HUDEP-2 (cell line): ENCODE measurements at regions not wholly inside any gene's neighbourhood (a gene's known extent, or its start where the extent isn't known, plus 50 kb on each side); places are given as distances from the start of the nearest gene placed in this dataset.

Source experiments
- DNase-seq, 76 experiments: peaks; one replicate each; lab custom pipeline; 2025; ENCODE audit not compliant: unreplicated experiment in 76 of 76; lab: John Stamatoyannopoulos, UW

DNA sequence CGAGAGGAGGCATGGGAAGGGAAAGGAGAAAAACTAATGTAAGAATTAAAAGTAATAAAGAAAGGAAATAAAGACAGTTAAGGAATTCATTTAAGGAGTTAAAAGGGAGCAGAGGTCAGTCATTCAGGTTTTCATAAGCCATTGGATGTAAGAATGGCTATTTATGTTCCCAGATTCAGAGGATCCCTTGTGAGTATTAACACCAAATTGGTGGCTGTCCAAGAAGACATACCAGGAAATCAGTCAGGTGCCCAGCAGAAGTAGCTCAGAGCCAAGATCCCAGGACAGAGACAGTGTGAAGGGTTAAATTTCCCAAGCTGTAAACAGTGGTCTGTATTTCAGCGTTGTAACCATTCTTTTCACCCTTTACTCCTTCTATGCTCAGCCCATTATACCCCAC, 550.4 kb downstream of the BCL11A start:
- no peak for DNase-seq

DNA sequence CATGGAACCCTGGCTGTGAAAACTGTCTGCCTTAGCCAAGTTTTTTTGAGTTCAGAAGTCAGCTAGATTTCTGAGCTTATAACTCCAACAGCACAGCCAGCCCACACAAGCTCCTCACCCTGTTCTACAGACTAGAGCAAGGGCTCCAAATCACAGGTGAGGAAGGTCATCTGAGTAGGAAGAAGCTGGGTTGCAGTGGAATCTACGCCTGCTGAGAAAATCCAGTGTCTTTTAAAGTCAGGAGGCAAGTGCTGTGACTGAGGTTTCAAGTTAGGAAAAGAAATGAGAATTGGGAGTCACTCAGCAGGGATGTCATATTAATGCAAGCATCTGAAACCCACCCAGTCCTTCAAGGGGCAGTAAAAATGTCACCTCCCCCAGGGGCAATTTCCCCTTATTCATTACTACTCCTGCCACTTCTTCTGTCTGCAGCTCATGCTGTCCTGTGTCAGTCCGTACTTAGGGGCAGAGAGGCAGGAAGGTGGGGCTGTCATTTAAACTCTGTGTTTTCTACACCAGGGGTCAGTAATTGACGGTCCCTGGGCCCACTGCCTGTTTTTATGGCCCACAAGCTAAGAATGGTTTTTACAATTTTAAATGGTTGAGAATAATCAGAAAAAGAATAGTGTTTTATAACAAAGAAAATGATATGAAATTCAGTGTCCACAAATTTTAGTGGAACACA, 551.1 kb downstream of the BCL11A start:
- no peak for DNase-seq

DNA sequence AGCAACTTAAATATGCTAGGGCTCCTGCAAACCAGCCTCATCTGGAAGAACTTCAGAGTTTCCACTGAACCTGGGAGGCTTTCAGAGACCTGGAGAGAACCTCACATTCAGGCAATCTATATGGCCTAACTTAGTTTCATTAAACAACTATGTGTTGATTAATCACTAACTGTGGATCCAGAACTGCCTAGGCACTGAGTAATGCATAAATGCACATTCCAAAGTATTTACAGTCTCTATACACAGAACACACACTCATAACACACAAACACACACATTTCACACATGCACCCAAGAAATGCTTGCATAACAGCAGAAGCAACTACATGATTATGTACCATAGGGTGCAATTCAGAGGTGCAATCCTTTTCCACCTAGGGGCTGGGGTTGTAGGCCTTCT, 552.8 kb downstream of the BCL11A start:
- no peak for DNase-seq

DNA sequence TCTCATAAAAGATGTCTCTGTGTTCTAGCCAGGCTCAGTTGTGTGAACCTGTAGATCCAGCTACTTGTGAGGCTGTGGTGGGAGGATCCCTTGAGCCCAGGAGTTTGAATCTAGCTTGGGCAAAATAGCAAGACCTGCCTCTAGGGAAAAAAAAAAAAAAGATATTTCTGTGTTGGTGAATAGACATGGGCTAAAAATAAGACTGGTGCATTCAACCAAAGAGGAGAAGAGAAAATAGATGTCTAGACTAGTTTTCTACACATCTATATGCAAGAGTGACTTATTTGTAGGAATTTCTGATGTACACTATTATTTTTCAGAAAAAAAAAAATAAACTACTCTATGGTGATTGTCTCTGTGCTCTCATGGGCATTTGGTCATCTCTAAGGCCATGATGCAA, 555.1 kb downstream of the BCL11A start:
- no peak for DNase-seq

DNA sequence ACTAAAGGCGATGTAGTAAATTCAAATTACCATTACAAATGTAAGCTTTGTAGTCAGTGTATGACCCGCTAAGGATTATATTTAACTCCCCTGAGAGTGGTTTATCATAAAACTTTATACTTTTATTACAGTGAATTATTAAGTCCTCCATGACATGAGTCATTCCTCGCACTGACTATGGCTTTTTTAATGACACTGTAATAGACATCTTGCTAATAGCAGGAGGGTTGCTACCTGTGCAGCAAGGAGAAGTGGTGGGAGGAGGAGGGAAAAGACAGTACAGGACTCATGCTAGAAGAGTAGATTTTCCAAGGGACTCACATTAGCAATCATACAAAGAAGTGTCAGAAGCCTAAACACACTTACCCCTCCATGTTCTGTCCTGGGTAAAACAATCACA, 556.1 kb downstream of the BCL11A start:
- no peak for DNase-seq

DNA sequence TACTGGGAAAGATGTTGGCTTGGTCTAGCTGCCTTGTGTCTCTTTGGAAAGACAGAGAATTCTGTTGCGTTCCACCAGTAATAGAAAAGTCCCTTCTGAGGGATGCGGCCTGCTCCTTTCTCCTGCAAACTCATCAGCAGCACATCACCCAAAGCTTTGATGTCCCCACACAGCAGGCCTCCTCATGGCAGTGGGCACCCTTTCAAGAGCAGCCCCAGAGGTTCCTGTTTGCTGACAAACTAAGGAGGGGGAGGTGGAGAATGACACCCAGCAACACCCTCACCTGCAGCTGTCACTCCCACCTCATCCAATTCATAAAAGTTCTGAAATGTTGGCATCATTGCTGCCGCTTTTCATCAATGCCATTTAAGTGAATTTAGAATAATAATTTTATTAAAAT, 556.6 kb downstream of the BCL11A start:
- no peak for DNase-seq

DNA sequence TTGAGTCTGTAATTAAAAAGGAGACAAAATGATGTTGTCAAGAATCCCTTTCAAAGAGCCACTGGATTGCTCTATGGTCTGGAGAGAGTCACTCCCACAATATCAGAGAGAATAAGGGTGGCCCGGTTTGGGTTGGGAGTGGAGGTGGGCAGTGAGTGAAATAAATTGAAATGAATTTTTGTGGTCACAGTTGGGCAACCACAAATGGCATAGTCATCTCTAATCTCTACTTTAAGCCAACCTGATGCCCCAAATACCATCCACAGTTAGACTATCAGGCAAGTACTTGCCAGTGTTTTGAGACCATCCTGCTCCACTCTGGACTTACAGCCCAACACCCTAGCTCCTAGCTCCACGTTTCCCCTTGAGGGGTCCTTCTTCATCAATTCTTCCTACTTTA, 559.7 kb downstream of the BCL11A start:
- no peak for DNase-seq

DNA sequence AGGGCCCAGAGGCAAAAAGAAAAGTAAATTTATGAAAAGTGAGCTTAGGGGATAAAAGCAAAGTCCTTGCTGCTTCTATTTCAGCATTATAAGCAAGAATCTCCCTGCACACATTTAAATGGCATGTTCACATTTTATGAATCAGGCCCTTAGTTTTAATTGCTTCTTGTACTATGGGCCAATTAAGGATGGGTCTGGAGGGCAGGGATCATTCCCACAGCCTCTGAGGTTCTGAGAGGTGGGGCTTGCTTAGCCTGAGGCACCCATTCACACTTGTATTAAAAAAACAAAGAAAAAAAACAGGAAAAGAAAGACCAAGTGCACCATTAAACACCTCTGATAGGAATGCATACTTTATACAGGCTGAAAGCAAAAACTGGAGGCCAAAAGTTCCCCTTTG, 565.1 kb downstream of the BCL11A start:
- DNase-seq: no peak

DNA sequence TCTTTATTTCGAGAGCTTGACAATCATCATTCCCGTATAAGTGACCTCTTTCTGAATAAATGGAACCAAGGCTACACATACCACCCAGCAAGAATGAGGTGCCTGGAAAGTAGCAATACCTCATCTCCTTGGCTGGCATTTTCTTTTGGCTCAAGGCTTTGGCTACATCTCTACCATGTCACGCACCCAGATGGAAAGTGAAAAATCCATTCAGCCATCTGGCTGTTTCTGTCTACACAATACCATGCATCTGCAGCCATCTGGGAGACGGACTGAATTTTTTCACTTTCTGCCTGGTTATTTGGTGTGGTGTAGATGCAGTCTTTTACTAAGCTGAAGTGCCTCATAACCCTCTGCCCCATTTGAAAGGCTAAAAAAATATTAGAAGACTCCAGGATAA, 566.9 kb downstream of the BCL11A start:
- no peak for DNase-seq

DNA sequence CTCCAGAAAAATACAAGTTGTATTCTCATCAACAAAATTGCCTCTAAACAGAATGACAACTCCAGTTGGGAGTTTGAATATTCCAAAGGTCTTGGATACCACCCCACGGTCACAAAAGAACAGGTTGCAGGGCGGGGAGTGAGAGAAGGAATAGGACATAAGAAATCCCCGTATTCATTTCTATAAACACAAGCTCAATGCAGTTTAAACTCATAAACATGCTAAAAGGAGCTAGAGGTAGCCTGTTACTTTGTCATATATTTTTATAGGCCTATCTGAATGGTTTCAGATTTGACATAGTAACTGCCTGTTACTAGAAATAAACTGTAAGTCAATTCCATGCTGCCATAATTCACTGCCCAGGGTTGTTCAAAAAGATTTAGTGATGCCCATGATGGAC, 567.5 kb downstream of the BCL11A start:
- no peak for DNase-seq

DNA sequence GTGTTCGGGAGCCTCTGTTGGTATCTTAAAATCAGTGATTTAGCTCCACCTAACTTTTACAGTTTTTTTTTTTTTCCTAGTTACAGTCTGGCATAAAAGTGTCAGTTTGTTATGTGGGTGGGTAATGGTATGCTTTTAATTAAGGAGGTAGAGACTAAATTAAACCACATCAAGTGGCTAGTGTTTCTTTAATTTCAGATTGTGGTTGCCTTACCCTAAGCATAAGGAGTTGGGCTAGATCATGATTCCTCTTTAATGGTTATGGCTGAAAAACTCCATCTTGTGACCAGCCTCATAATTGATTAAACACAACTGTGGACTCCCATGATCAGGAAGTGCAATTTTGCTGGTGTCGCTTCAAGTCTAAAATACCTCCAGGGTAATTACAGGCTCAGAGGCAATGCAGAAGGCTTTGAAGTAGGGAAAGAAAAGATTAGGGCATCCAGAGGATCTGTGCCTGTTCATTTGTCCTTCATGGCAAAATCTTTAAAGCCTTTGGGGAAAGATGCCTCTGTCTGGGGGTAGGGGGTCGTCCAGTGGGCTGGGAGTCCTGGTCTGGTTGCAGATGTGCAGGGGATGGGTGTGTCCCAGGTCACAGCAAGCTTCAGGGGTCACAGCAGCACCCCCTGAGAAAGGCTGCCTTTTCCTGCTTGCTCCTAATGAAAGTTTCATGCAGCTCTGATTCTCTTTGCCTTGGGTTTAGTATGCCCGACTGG, 579.2 kb downstream of the BCL11A start:
- no peak for DNase-seq

DNA sequence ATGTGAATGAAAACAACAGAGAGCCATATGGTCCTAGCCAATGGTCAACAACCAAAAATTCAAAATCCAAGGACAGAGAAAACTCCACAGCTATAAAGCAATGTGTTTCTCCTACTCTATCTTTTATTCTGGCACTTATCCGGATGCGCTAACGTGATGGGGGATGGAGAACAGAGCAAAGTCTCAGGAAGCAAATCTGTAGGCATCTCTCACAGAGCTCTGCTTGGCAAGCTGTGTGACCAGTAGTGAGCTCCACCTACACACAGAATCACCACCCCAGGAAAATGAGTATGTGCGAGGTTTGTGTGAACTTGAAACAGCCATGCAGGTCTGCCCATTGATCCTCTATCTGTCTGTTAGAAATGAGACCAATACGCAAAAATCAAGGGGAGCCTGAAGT, 584.3 kb downstream of the BCL11A start:
- no peak for DNase-seq

DNA sequence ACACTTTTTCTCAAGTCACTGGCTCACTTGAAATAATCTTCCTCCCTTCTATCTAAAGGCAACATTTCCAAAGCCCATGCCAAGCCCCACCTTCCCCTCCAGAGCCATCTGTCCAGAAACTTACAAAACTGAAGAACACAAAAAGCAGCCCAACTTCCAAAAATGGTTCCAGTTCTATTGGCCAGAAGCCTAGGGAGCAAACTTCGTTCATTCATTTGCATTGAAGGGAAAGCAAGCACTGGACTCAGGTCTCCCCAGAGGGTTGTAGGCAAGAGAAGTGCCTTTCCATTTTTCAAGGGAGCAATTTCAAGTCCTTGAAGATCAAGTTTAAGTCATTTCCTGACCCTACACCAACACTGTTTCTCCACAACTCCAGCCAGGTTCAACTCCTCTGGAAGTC, 585.0 kb downstream of the BCL11A start:
- DNase-seq: no peak

DNA sequence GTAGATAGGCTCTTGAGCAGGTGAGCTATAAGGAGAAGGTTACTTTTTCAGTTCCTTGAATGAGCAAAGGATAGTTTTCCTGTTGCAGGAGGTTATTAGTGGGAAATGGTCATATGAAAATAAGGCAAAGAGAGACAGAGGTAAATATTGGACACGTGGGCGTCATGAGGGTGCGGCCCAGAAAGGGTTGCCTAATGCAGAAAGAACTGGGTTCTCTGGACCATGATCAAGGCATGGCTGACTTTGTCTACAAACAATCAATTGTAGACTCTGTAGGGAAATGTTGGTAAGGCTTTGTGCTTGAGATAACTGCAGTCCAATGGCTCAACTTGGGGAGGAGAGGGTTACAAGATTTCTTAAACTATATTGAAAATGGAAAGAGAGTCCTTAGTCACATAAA, 585.8 kb downstream of the BCL11A start:
- no peak for DNase-seq

DNA sequence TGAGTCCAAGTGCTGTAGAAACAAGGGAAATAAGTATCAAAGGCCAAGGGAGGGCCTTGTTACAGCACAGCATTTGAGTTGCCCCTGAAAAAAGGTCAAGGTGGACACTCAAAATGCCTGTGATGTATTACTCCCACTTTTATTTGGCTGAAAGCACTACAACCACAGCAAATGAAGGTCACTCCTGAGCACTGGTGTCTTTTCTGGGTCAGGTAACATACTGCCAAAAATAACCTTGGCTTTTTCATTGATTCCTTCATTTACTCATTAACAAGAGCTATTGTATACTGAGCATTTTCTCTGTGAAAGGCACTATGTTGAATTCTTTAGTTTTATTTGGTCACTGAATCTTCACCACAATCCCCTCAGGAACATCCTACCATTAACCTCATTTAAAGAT, 590.3 kb downstream of the BCL11A start:
- DNase-seq: no peak

DNA sequence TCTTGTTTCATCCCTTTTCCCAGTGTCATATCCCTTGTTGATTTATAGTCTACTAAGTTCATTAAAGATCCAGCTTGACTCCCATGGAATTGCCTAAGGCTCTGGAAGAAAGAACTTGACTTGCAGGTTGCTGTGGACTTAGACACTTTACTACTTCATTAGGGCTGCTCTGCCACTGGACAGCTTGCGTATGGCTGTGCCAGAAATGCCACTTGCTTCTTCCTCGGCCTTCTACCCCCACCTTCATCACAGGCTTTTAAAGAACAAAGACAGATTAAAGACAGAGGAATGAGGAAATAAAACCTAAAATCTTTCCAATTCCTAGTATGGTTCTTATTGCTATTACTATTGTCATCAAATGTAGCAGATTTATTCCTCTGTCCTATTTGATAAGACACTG, 591.7 kb downstream of the BCL11A start:
- DNase-seq: no peak

DNA sequence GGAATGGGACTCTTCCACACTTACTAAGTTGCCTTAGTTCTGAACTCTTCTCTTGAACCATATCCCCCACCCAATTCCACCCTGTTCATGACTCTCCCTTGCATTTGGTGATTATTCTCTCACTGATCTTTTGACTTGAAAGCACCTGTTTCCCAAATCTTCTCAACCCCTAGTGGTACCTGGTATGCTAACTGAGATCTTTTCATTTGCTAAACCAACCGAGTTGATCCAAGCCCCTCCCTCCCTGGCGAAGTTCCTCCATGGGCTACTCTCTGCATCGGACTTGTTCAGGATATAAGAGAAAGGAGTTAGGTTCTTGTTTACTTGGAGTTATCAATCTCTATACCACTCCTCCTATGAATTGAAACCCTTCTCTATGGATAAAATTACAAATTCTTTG, 593.5 kb downstream of the BCL11A start:
- DNase-seq: no peak

DNA sequence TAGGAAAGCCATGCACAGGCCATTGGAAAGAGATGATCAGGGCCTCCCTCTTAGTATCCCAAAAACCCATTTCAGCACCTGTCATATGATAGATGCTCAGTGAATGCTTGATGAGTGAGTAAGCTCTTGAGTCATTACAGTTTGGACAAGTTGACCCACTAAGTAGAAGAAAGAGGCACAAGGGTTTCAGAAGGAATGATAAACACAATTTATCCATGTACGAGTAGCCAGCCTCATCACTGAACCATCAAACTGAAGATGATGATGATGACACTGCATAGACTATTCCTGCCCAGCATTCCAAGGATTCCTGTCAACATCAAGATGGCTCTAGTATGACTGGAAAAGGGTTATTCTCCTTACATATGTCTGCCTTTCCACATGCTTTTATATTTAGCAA, 596.0 kb downstream of the BCL11A start:
- DNase-seq: no peak

DNA sequence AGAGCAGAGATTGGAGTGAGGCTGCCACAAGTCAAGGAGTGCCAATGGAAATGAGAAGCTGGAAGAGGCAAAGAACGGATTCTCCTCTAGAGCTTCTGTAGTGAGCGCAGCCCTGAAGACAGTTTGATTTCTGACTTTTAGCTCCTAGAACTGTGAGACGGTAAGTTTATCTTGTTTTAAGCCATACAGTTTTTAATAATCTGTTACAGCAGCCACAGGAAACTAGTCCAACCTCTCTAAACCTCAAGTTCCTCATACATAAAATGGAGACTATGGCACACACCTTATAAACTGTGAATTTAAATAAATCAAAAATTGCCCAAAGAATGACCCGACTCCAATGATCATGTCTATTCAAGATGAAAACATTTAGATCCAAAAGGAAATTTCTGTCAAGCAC, 596.5 kb downstream of the BCL11A start:
- no peak for DNase-seq

DNA sequence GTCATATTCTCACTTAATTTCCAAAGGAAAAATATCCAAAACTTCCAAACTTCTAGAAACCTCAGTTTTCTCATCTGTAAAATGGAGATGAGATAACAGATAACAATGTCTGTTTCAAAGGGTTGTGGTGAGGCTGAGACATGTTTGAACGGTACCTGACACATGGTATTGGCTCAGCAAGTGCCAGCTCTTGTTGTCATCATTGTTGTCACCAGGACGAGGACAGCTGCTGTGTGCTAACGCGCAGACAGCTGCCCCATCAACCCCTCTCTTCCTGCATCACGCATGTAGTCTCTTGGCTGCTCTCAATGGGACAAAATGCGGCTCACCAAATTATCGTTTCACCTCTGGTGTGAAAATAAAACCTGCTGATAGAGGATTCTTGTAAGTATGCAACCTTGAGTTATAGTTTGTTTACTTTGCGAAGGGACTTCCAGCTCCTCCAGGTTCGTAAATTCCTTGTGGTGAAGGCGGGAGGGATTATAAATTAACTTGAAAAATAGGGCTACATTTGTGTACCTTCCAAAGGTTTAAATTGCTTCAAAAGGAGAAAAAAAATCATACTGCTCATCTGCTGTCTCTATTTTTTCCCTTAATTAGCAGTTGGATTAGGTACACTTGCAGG, 605.4 kb downstream of the BCL11A start:
- no peak for DNase-seq

DNA sequence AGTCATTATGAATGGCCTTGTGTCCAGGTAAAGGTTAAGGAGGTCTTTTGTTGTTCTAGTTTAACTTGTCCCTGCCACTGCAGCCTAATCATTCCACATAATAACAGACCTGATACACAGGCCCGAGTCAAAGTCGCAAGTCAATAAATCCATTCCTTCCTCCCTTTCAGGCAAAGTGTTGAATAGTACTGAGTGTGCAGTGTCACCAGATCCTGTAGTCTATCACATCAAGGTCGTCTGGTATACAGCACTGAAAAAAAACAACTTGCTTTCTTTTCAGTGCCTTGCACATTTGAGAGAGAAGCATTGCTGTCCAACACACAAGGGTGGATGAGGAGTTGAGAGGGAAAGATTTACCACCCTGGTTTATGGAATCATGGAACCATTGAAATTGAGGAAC, 606.2 kb downstream of the BCL11A start:
- no peak for DNase-seq

DNA sequence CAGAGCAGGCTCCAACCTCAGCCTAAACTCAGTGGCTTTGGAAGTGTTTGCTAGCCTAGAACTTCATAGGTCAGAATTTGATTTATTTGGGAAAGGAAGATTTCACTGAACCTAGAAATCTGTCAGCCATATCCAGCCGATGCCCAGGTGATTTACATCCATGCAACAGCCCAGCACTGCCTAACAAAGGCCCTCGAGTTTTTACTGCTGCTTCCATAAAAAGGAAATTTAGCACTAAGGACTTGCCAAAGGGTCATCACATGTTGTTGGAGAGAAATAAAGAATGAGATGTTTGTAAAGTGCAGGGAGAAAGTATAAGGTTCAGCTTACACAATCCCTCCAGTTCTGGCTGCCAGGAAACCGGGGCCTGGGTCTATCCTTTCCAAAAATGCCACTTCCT, 614.2 kb downstream of the BCL11A start:
- DNase-seq: no peak
